Activated naive CD4-positive, alpha-beta T cell (primary cell): ENCODE measurements at regions not wholly inside any gene's neighbourhood (a gene's known extent, or its start where the extent isn't known, plus 50 kb on each side); places are given as distances from the start of the nearest gene placed in this dataset.

Experiments
- DNase-seq, 4 experiments: peaks; one replicate each; lab custom pipeline; 2025; lab: John Stamatoyannopoulos, UW

- no peak for DNase-seq
These were observed 761.3 kb upstream of the GRM7 start for GRCh38 chr3:6099458-6100075.

GRCh38 chr3:6105187-6105586, 755.7 kb upstream of the GRM7 start:
- no peak for DNase-seq

GRCh38 chr3:6108957-6109356, 752.0 kb upstream of the GRM7 start:
- DNase-seq, result no peak

- DNase-seq, result no peak
These were observed 750.5 kb upstream of the GRM7 start for GRCh38 chr3:6110451-6110850.

GRCh38 chr3:6112546-6112945, 748.4 kb upstream of the GRM7 start:
- no peak for DNase-seq

GRCh38 chr3:6113338-6113737, 747.6 kb upstream of the GRM7 start:
- DNase-seq, result no peak

- no peak for DNase-seq
These were observed 741.5 kb upstream of the GRM7 start for GRCh38 chr3:6119367-6119766.

- no peak for DNase-seq
These were observed 740.1 kb upstream of the GRM7 start for GRCh38 chr3:6120786-6121185.

- no peak for DNase-seq
These were observed 736.0 kb upstream of the GRM7 start for GRCh38 chr3:6124875-6125274.

- DNase-seq, result no peak
These were observed 735.4 kb upstream of the GRM7 start for GRCh38 chr3:6125520-6125919.

GRCh38 chr3:6132684-6133432, 728.1 kb upstream of the GRM7 start:
- DNase-seq, result no peak

- DNase-seq, result no peak
These were observed 718.2 kb upstream of the GRM7 start for GRCh38 chr3:6142707-6143106.

GRCh38 chr3:6147883-6148282, 713.0 kb upstream of the GRM7 start:
- no peak for DNase-seq

- DNase-seq, result no peak
These were observed 705.1 kb upstream of the GRM7 start for GRCh38 chr3:6155650-6156338.

- DNase-seq, result no peak
These were observed 695.0 kb upstream of the GRM7 start for GRCh38 chr3:6165951-6166350.

- DNase-seq, result no peak
These were observed 692.7 kb upstream of the GRM7 start for GRCh38 chr3:6168256-6168655.

GRCh38 chr3:6172871-6173642, 687.9 kb upstream of the GRM7 start:
- DNase-seq, result no peak

GRCh38 chr3:6177417-6177816, 683.5 kb upstream of the GRM7 start:
- no peak for DNase-seq

GRCh38 chr3:6179761-6180160, 681.2 kb upstream of the GRM7 start:
- no peak for DNase-seq

- no peak for DNase-seq
These were observed 680.7 kb upstream of the GRM7 start for GRCh38 chr3:6180171-6180570.

GRCh38 chr3:6182476-6182875, 678.4 kb upstream of the GRM7 start:
- no peak for DNase-seq

- DNase-seq, result no peak
These were observed 678.0 kb upstream of the GRM7 start for GRCh38 chr3:6182909-6183308.

- no peak for DNase-seq
These were observed 671.5 kb upstream of the GRM7 start for GRCh38 chr3:6189384-6189783.
